HG02870 (cell line): ENCODE measurements at regions not wholly inside any gene's neighbourhood (a gene's known extent, or its start where the extent isn't known, plus 50 kb on each side); places are given as distances from the start of the nearest gene placed in this dataset.
A peak's percentile ranks its signal among the peaks of the same experiment; 100 is the strongest.

Experiments used
- ATAC-seq: cut with Tn5 transposase; IDR thresholded peaks from one replicate; pipeline ENCODE4 v1.9.1; 2021; ENCODE audit warnings: mild to moderate bottlenecking, moderate library complexity; ENCODE audit not compliant: unreplicated experiment

- no peak for ATAC-seq
Measured at GRCh38 chr3:150105025-150105424, 134.3 kb upstream of the PFN2 start.

GRCh38 chr3:150104564-150104963 is 133.9 kb upstream of the PFN2 start:
- no peak for ATAC-seq

GRCh38 chr3:150101016-150101415 is 130.3 kb upstream of the PFN2 start:
- ATAC-seq, result no peak

DNA sequence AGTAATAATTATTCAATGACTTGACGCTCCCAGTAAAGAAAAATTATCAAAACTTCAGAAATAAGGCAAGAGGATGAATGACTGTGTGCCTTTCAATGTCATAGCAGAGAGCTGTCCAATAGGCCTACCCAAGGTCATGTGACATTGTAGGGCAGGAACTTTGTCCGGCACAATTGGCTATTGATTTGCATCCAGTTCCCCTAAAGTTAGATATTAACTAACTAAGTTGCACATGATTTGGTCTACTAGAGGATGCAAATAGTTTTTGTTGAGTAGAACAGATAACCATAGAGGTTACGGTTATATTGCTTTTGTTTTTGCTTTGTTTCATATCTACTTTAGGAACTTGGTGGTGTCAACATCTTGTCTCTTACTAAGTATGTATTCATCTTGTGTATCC is 127.9 kb upstream of the PFN2 start:
- ATAC-seq, result no peak

DNA sequence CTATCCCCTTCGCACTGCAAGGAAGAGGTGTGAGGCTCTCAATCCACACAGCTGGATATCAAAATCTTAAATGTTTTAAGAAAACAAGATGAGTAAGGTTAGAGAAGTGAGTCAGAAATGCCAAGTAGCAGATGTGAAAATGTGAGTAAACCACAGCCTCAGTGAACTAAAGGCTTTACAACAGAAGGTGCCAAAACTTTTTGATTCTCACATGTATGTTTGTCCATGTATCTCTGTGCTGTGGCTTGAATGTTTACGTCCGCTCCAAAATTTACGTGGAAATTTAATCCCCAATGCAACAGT is 126.8 kb upstream of the PFN2 start:
- peak; percentile 74 for ATAC-seq

GRCh38 chr3:150096700-150097587 is 126.2 kb upstream of the PFN2 start:
- ATAC-seq, result peak; percentile 23

DNA sequence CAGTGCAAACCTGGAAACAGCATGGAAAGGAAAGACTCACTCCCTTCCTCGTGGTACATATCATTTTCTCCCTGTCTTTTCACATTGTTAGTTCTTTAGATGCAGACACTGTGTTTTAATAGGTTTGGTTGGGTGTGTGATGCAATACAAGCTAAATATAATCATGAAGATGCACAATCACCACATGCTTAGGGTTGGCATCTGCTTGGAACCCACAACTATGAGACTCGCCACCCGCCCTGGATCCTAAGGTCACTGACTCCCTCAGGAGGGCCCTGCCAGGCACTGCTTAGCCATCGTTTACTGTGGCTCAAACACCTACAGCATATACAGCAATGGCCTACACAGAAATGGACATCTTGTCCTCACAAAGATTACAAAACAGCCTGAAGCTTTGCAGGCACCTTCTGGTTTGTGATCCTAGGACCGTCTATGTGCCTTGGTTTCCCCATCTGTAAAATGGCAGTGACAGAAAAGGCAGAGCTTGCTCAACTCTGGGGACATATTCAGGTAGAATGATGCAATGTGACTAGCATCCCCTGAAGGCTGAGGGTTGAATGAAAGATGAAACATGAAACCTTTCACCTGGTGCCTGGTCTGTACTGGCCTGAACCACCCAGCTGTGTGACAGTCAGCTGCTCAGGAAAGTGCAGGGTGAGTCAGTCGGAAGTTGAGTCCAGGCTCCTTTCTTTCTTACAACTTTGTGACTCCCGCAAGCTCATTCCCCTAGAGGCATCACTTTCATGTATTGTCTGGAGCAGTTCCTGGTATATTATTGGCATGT is 123.6 kb upstream of the PFN2 start:
- ATAC-seq, result no peak

DNA sequence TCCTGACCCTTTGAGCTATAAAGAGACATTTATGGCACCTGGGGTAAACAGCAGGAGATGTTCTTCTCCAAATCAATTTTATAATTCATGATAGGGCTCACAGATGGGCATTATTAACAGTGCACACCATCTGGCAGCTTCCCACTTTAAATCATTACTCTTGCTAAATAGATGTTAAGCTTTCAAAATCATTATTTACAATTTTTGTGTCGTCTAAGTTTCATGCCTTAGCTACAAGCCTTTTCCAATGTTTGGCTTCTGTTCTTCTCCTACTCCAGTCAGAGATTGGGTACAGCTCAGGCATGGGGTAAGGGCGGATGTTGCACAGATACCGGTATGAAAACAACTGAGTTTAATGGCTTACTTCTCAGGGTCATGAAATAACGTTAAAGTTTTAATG is 120.9 kb upstream of the PFN2 start:
- no peak for ATAC-seq

DNA sequence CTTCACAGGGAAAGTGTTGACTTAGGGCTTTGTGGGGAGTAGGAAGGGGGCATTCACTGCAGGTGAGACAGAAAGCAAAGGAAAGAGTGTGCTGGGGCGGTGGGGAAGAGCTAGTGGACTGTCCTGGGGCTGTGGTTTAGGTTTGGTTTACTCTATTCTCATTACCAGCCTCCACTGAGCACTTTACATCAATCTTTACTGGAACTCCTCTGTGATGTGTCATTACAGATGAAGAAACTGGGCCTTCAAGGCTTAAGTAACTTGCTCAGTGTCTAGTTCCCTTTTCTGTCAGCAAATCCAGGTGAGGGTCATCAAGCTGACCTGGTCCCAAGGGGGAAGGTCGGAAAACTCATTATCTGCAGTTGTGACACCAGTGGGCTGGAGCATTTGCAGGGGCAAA is 120.2 kb upstream of the PFN2 start:
- no peak for ATAC-seq

DNA sequence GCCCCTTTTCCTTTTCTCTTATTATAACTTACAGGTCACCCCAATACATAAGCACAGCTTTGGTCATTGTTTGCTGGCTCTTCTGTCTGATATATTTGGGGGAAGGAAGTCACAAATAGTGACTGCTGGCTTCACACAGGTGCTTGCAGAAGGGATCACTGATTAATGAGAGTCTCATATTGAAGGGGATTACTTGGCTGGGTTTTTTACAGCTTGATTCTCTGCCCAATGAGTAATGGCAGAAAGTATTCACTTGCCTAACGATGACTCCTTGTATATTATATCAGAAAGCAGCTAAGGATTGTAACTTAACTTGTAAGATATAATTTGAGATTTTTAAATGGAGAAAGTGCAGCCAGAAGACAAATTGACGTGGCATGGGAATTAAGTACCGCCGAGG is 119.3 kb upstream of the PFN2 start:
- no peak for ATAC-seq

- ATAC-seq, result no peak
Measured at GRCh38 chr3:150084128-150084527, 113.4 kb upstream of the PFN2 start.

DNA sequence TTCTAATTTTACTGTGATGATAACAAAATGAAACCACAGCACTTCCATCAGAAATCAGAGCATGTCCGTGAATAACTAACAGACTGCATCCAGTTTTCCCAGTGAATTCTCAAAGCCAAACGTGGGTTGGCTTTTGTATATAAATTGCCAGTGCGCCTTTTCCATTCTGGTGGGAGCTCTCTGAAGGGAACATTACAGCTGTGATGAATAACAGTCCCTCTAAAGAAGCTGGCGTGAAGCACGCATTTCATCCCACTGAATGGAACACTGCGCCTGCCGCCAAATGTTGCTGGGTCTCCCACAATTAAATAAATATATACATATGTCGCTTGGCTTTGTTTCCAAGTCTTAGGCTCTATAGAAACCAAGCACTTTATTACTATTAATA is 113.0 kb upstream of the PFN2 start:
- ATAC-seq, result no peak

- no peak for ATAC-seq
Measured at GRCh38 chr3:150082898-150083654, 112.4 kb upstream of the PFN2 start.

- ATAC-seq, result no peak
Measured at GRCh38 chr3:150081084-150081483, 110.4 kb upstream of the PFN2 start.

- ATAC-seq, result no peak
Measured at GRCh38 chr3:150080058-150080730, 109.5 kb upstream of the PFN2 start.

DNA sequence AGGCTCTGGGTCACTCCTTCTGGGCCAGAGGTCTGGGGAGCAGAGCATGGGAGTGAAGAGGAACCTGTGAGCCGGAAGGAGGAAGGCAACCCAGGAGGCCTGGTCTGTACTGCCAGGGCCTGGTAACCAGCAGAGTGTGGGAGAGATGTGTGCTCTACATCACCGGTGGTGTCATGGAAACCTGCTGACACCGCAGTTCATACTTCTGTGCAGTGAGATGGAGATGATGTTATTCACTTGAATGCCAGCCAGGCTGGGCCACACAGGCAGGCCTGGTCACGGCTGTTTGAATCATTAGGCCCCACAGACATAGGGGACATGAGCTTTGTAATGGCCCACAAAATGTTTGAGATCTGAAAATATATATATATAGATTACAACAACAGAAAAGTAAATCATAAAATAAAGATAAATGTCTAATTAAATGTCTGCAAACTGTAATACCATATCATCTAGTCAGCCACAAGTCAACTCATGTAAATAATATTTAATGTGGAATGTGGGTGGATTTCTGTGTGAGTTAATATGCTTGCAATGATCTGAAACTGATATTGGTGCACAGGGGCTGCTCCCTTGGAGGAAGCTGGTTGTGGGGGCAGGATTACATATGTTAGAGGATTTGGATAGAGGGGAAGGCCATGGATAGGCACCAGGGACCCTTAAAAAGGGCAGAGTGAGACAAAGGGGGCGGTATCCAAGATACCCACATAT is 108.5 kb upstream of the PFN2 start:
- ATAC-seq, result no peak

- ATAC-seq, result no peak
Measured at GRCh38 chr3:150077581-150078247, 107.0 kb upstream of the PFN2 start.

- no peak for ATAC-seq
Measured at GRCh38 chr3:150077107-150077506, 106.4 kb upstream of the PFN2 start.

GRCh38 chr3:150076443-150076842 is 105.7 kb upstream of the PFN2 start:
- ATAC-seq, result no peak

DNA sequence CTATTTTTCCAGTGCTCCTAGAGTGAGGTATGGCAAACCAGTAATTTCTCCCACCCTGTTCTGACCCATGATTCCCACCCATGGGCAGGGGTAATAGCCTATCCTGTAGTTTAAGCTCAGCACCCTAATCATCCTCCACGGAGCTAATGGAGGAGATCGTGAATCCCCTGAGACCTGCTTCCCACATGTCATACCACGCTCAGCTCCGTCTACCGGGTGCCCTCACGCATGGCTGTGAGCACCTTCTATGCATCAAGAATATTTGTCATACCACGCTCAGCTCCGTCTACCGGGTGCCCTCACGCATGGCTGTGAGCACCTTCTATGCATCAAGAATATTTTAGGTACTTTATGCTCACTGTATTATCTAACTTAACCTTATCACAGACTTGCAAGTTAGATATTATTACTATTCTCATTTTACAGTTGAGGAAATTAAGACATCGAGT is 104.7 kb upstream of the PFN2 start:
- no peak for ATAC-seq
